H9 (cell line): ENCODE measurements at regions not wholly inside any gene's neighbourhood (a gene's known extent, or its start where the extent isn't known, plus 50 kb on each side); places are given as distances from the start of the nearest gene placed in this dataset.

Source experiments
- DNase-seq: peaks from one replicate; pipeline ENCODE4 v3.0.0-alpha.2; 2017
- H2AFZ ChIP-seq: one replicate; pipeline ENCODE4 v1.6.1; 2013; ENCODE audit warnings: mild to moderate bottlenecking, low read length, control low read depth, moderate library complexity
- H2AK5ac ChIP-seq: 2 replicates; pipeline ENCODE4 v1.6.1; 2013; ENCODE audit warnings: low read length, control low read depth, mixed read lengths; ENCODE audit not compliant: insufficient read length
- H2BK120ac ChIP-seq: one replicate; pipeline ENCODE4 v1.6.1; 2013; ENCODE audit warnings: low read depth, mild to moderate bottlenecking, low read length, control low read depth, inconsistent platforms; ENCODE audit not compliant: poor library complexity, severe bottlenecking
- H2BK12ac ChIP-seq: 2 replicates; pipeline ENCODE4 v1.6.1; 2013; ENCODE audit warnings: low read length, control low read depth, mixed read lengths, low read depth; ENCODE audit not compliant: insufficient read length
- H2BK15ac ChIP-seq: 2 replicates; pipeline ENCODE4 v1.6.1; 2013; ENCODE audit warnings: low read depth, low read length, control low read depth
- H2BK20ac ChIP-seq: one replicate; pipeline ENCODE4 v1.6.1; 2013; ENCODE audit warnings: low read depth, mild to moderate bottlenecking, low read length, control low read depth, inconsistent platforms; ENCODE audit not compliant: poor library complexity, severe bottlenecking
- H2BK5ac ChIP-seq: 2 replicates; pipeline ENCODE4 v1.6.1; 2013; ENCODE audit warnings: low read length, control low read depth, mixed read lengths; ENCODE audit not compliant: insufficient read length
- H3K14ac ChIP-seq: 2 replicates; pipeline ENCODE4 v1.6.1; 2013; ENCODE audit warnings: low read length, control low read depth; ENCODE audit not compliant: insufficient read depth
- H3K18ac ChIP-seq: 2 replicates; pipeline ENCODE4 v1.6.1; 2013; ENCODE audit warnings: low read depth, mild to moderate bottlenecking, mixed read lengths, low read length, control low read depth; ENCODE audit not compliant: insufficient read length
- H3K23ac ChIP-seq: 2 replicates; pipeline ENCODE4 v1.6.1; 2013; ENCODE audit warnings: low read length, control low read depth, mixed read lengths, low read depth; ENCODE audit not compliant: insufficient read length
- H3K23me2 ChIP-seq: 2 replicates; pipeline ENCODE4 v1.6.1; 2013; ENCODE audit warnings: low read depth, mild to moderate bottlenecking, mixed read lengths, low read length, control low read depth; ENCODE audit not compliant: insufficient read length, poor library complexity, severe bottlenecking
- H3K27ac ChIP-seq: 2 replicates; pipeline ENCODE4 v1.5.1; 2013; ENCODE audit warnings: low read length, control low read depth, mixed read lengths, low read depth; ENCODE audit not compliant: insufficient read length
- H3K27me3 ChIP-seq: 2 replicates; pipeline ENCODE4 v1.6.1; 2013; ENCODE audit warnings: low read length, control low read depth, inconsistent platforms; ENCODE audit not compliant: insufficient read depth
- H3K4ac ChIP-seq: 2 replicates; pipeline ENCODE4 v1.6.1; 2013; ENCODE audit warnings: low read depth, mild to moderate bottlenecking, control low read depth, inconsistent platforms, low read length, moderate library complexity
- H3K4me1 ChIP-seq: 2 replicates; pipeline ENCODE4 v1.6.1; 2013; ENCODE audit warnings: low read length, control low read depth, inconsistent platforms; ENCODE audit not compliant: insufficient read depth
- H3K4me2 ChIP-seq: 2 replicates; pipeline ENCODE4 v1.6.1; 2013; ENCODE audit warnings: low read length, control low read depth, mixed read lengths; ENCODE audit not compliant: insufficient read length, insufficient read depth
- H3K56ac ChIP-seq: 2 replicates; pipeline ENCODE4 v1.6.1; 2013; ENCODE audit warnings: low read depth, mild to moderate bottlenecking, mixed read lengths, low read length, control low read depth; ENCODE audit not compliant: insufficient read length
- H3K79me1 ChIP-seq: 2 replicates; pipeline ENCODE4 v1.6.1; 2013; ENCODE audit warnings: low read depth, mild to moderate bottlenecking, moderate library complexity, low read length, control low read depth, inconsistent platforms; ENCODE audit not compliant: insufficient read depth, poor library complexity, severe bottlenecking
- H3K79me2 ChIP-seq: 2 replicates; pipeline ENCODE4 v1.6.1; 2013; ENCODE audit warnings: low read length, control low read depth, inconsistent platforms; ENCODE audit not compliant: insufficient read depth
- H3K9ac ChIP-seq: 2 replicates; pipeline ENCODE4 v1.6.1; 2013; ENCODE audit warnings: low read length, control low read depth, mixed read lengths; ENCODE audit not compliant: insufficient read length; ENCODE audit errors: extremely low read depth
- H3K9me3 ChIP-seq: one replicate; pipeline ENCODE4 v1.6.1; 2013; ENCODE audit warnings: low read depth, low read length, inconsistent platforms; ENCODE audit not compliant: control insufficient read depth
- H3T11ph ChIP-seq: one replicate; pipeline ENCODE4 v1.6.1; 2013; ENCODE audit warnings: mild to moderate bottlenecking, low read length, control low read depth, inconsistent platforms
- H4K20me1 ChIP-seq: one replicate; pipeline ENCODE4 v1.6.1; 2013; ENCODE audit not compliant: control insufficient read depth, insufficient read length, insufficient read depth
- H4K5ac ChIP-seq: 2 replicates; pipeline ENCODE4 v1.6.1; 2013; ENCODE audit warnings: low read depth, mild to moderate bottlenecking, mixed read lengths, low read length, control low read depth; ENCODE audit not compliant: insufficient read length
- H4K8ac ChIP-seq: replicated peaks from 2 replicates; pipeline ENCODE4 v1.6.1; 2013; ENCODE audit warnings: low read length, control low read depth, mixed read lengths, low read depth; ENCODE audit not compliant: insufficient read length
- H4K91ac ChIP-seq: 2 replicates; pipeline ENCODE4 v1.6.1; 2013; ENCODE audit warnings: low read depth, mild to moderate bottlenecking, moderate library complexity, mixed read lengths, low read length, control low read depth; ENCODE audit not compliant: insufficient read length
- H3K27ac Mint-ChIP-seq, 3 experiments: 2 replicates in 2 of 3; 3 replicates in 1 of 3; pipeline ENCODE4 v1.8.0; 2020 to 2021; ENCODE audit warnings: mixed read lengths in 3 of 3, mild to moderate bottlenecking in 1 of 3, moderate library complexity in 1 of 3
- H3K27me3 Mint-ChIP-seq: 2 replicates; pipeline ENCODE4 v1.8.0; 2021; ENCODE audit warnings: low read depth, mild to moderate bottlenecking, moderate library complexity, mixed read lengths
- H3K36me3 Mint-ChIP-seq, 3 experiments: 2 replicates in 2 of 3; 3 replicates in 1 of 3; pipeline ENCODE4 v1.8.0; 2020 to 2021; ENCODE audit warnings: low read depth in 3 of 3, mixed read lengths in 3 of 3; ENCODE audit not compliant: insufficient read depth in 1 of 3
- H3K4me1 Mint-ChIP-seq, 2 experiments: 2 replicates each; pipeline ENCODE4 v1.8.0; 2020; ENCODE audit warnings: mixed read lengths in 2 of 2
- H3K4me3 Mint-ChIP-seq, 2 experiments: 2 replicates in 1 of 2; 3 replicates in 1 of 2; pipeline ENCODE4 v1.8.0; 2020 to 2021; ENCODE audit warnings: mild to moderate bottlenecking in 2 of 2, mixed read lengths in 2 of 2, moderate library complexity in 1 of 2
- H3K9me3 Mint-ChIP-seq, 2 experiments: 2 replicates in 1 of 2; 3 replicates in 1 of 2; pipeline ENCODE4 v1.8.0; 2020; ENCODE audit warnings: mild to moderate bottlenecking in 2 of 2, mixed read lengths in 2 of 2, moderate library complexity in 1 of 2
- CTCF ChIP-seq: fragments of 200-600 bp; sonication (generic); conservative IDR thresholded peaks from 3 replicates; pipeline ENCODE4 v1.8.0; 2021; ENCODE audit warnings: antibody characterized with exemption, mild to moderate bottlenecking
- WGBS: extraction: QIAGEN DNeasy Blood & Tissue Kit; methylation state at CpG from one replicate; pipeline ENCODE4 v1.1.7; 2013; ENCODE audit warnings: missing lambda C conversion rate, low lambda C conversion rate, mixed read lengths; ENCODE audit not compliant: insufficient read length; ENCODE audit errors: extremely low coverage; 5-methylcytosine and 5-hydroxymethylcytosine counted together

DNA sequence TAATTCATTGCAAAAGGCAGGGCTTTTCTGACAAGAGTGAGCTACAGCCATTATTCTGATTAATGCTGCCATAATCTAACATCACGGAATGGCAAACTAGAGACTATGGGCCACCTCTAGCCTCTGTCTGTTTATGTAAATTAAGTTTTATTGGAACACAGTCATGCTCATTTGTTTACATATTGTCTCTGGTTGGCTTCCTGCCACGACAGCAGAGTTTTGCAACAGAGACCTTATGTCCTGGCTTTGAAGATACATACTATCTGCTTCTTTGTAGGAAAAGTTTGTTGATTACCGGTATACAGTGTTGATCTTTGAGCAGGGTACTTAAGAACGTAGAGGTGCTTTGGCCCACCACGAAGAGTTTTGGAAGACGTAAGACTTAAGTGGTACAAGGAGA is 715.9 kb upstream of the RBFOX1 start:
- Histone ChIP-seq H3K56ac (no peak overlapping the region), H4K20me1 (no peaks in the 10 kb centered on the region), H3K14ac (no peak overlapping the region), H3K79me1 (no peaks in the 10 kb centered on the region), H2AK5ac (no peak overlapping the region), H3K4me1 (0 out of 2 replicates have a peak, but pooled peaks cover 2% of the 10 kb centered on the region), H3K23ac (no peak overlapping the region), H4K8ac (no peak overlapping the region), H4K5ac (no peak overlapping the region), H3K27me3 (no peaks in the 10 kb centered on the region), H3K9me3 (no peaks in the 10 kb centered on the region), H3K4me2 (no peak overlapping the region), H3K9ac (no peak overlapping the region), H2BK12ac (no peak overlapping the region), H3K27ac (no peak overlapping the region), H2BK120ac (no peak overlapping the region), H2BK5ac (no peak overlapping the region), H2BK20ac (no peak overlapping the region), H4K91ac (no peak overlapping the region), H2BK15ac (no peak overlapping the region), H3K18ac (no peak overlapping the region), H3K23me2 (no peaks in the 10 kb centered on the region), H3K79me2 (no peaks in the 10 kb centered on the region), H2AFZ (no peak overlapping the region), H3K4ac (no peak overlapping the region), H3T11ph (no peak overlapping the region)
- Mint-ChIP-seq H3K4me1 (0 out of 4 replicates have a peak, but pooled peaks cover 0 to 5% of the 10 kb centered on the region in 2 experiments), H3K36me3 (peaks cover 6 to 11% (median 8%) of the 10 kb centered on the region in 3 experiments; a peak in 6 of 7 replicates), H3K4me3 (no peak overlapping the region), H3K9me3 (peaks cover 7 to 12% of the 10 kb centered on the region in 2 experiments), H3K27me3 (no peaks in the 10 kb centered on the region), H3K27ac (no peak overlapping the region)
- no CpG with 5 or more reads among the region's 6 CpGs for WGBS
- no peak for DNase-seq
- no peak for TF ChIP-seq CTCF
